NOMO-1 treated with DMSO at 0.1 percent for 48 hours (cell line): ENCODE measurements at regions not wholly inside any gene's neighbourhood (a gene's known extent, or its start where the extent isn't known, plus 50 kb on each side); places are given as distances from the start of the nearest gene placed in this dataset.

Experiments
- DNase-seq: peaks from one replicate; lab custom pipeline; 2025; ENCODE audit not compliant: unreplicated experiment; lab: John Stamatoyannopoulos, UW

- no peak for DNase-seq
These were observed 54.1 kb upstream of the FOXQ1 start for GRCh38 chr6:1257778-1258177.

- DNase-seq = no peak
These were observed 55.4 kb upstream of the FOXQ1 start for GRCh38 chr6:1256435-1257008.

GRCh38 chr6:1255636-1256365 lies 56.1 kb upstream of the FOXQ1 start:
- no peak for DNase-seq

GRCh38 chr6:1254326-1254725 lies 57.6 kb upstream of the FOXQ1 start:
- DNase-seq = no peak

GRCh38 chr6:1253816-1254215 lies 58.1 kb upstream of the FOXQ1 start:
- DNase-seq = no peak

- peak; percentile 1 for DNase-seq
These were observed 60.4 kb upstream of the FOXQ1 start for GRCh38 chr6:1251198-1252155.

GRCh38 chr6:1250489-1251197 lies 61.3 kb upstream of the FOXQ1 start:
- DNase-seq = no peak

- DNase-seq = no peak
These were observed 64.0 kb upstream of the FOXQ1 start for GRCh38 chr6:1247894-1248293.

- no peak for DNase-seq
These were observed 64.8 kb upstream of the FOXQ1 start for GRCh38 chr6:1247056-1247455.

GRCh38 chr6:1244941-1245340 lies 67.0 kb upstream of the FOXQ1 start:
- DNase-seq = no peak

GRCh38 chr6:1244278-1244677 lies 67.6 kb upstream of the FOXQ1 start:
- DNase-seq = no peak

GRCh38 chr6:1242446-1242845 lies 69.5 kb upstream of the FOXQ1 start:
- no peak for DNase-seq

- no peak for DNase-seq
These were observed 69.9 kb upstream of the FOXQ1 start for GRCh38 chr6:1242021-1242420.

- no peak for DNase-seq
These were observed 71.1 kb upstream of the FOXQ1 start for GRCh38 chr6:1240766-1241318.

GRCh38 chr6:1239805-1240204 lies 72.1 kb upstream of the FOXQ1 start:
- DNase-seq = no peak

GRCh38 chr6:1238040-1238439 lies 73.9 kb upstream of the FOXQ1 start:
- no peak for DNase-seq

- DNase-seq = no peak
These were observed 74.3 kb upstream of the FOXQ1 start for GRCh38 chr6:1237636-1238035.

- no peak for DNase-seq
These were observed 76.1 kb upstream of the FOXQ1 start for GRCh38 chr6:1235825-1236224.

GRCh38 chr6:1233924-1234323 lies 78.0 kb upstream of the FOXQ1 start:
- DNase-seq = no peak

- no peak for DNase-seq
These were observed 79.3 kb upstream of the FOXQ1 start for GRCh38 chr6:1232578-1232977.

- no peak for DNase-seq
These were observed 80.0 kb upstream of the FOXQ1 start for GRCh38 chr6:1231941-1232340.
